BJ (cell line): ENCODE measurements at regions not wholly inside any gene's neighbourhood (a gene's known extent, or its start where the extent isn't known, plus 50 kb on each side); places are given as distances from the start of the nearest gene placed in this dataset.

ENCODE experiments used
- CTCF ChIA-PET: fragments of 350-600 bp; formaldehyde crosslinking; extraction: SDS; loops from one replicate; lab custom pipeline; 2021; ENCODE audit warnings: antibody characterized with exemption, inconsistent platforms; lab: Yijun Ruan, JAX
- POLR2A ChIA-PET: fragments of 300-600 bp; sonication (Branson Sonifier 250); formaldehyde crosslinking; extraction: SDS; loops from one replicate; lab custom pipeline; 2021; ENCODE audit warnings: antibody characterized with exemption; lab: Charles Lee
- DNase-seq: peaks from one replicate; pipeline ENCODE4 v3.0.0-alpha.2; 2011; ENCODE audit warnings: low read depth
- H3K27me3 ChIP-seq: 2 replicates; pipeline ENCODE4 v1.6.0; 2011; ENCODE audit warnings: low read length; ENCODE audit not compliant: control insufficient read depth, insufficient read depth
- H3K36me3 ChIP-seq: 2 replicates; pipeline ENCODE4 v1.5.1; 2011; ENCODE audit warnings: low read length; ENCODE audit not compliant: control insufficient read depth, insufficient read depth
- H3K4me3 ChIP-seq: 2 replicates; pipeline ENCODE4 v1.5.1; 2011; ENCODE audit warnings: low read depth, mild to moderate bottlenecking, control low read depth, low read length
- TF ChIP-seq, protein P1 (sequence below): IDR thresholded peaks from 2 replicates; pipeline ENCODE4 v1.5.1; 2011; ENCODE audit warnings: low read depth, mild to moderate bottlenecking, control low read depth, inconsistent platforms, low read length, moderate library complexity; ENCODE audit not compliant: insufficient read depth

DNA sequence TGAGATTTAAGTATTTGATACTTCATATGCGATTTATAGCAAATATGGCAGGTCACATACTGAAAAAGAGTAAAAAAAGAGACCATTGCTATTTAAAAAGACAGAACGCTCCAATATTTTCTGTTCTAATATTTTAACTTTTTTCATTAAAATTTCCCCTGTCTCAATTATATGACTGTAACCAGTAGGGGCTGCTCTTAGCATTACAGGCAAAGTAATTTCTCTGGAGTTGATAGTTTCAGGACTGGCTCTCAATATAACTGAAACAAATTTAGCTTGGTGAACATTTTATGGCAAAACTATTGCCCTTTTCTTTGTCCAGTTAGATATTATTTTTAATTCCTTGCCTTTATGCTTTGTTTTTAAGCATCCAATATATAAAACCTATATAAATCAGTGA lies 286.3 kb upstream of the ROBO2 start:
- ChIA-PET CTCF (no interaction called here), POLR2A (no interaction called here)
- Histone ChIP-seq H3K36me3 (no peaks in the 10 kb centered on the region), H3K27me3 (no peaks in the 10 kb centered on the region), H3K4me3 (no peak overlapping the region)
- no peak for DNase-seq
- TF ChIP-seq, protein P1, sequence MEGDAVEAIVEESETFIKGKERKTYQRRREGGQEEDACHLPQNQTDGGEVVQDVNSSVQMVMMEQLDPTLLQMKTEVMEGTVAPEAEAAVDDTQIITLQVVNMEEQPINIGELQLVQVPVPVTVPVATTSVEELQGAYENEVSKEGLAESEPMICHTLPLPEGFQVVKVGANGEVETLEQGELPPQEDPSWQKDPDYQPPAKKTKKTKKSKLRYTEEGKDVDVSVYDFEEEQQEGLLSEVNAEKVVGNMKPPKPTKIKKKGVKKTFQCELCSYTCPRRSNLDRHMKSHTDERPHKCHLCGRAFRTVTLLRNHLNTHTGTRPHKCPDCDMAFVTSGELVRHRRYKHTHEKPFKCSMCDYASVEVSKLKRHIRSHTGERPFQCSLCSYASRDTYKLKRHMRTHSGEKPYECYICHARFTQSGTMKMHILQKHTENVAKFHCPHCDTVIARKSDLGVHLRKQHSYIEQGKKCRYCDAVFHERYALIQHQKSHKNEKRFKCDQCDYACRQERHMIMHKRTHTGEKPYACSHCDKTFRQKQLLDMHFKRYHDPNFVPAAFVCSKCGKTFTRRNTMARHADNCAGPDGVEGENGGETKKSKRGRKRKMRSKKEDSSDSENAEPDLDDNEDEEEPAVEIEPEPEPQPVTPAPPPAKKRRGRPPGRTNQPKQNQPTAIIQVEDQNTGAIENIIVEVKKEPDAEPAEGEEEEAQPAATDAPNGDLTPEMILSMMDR, result no peak

DNA sequence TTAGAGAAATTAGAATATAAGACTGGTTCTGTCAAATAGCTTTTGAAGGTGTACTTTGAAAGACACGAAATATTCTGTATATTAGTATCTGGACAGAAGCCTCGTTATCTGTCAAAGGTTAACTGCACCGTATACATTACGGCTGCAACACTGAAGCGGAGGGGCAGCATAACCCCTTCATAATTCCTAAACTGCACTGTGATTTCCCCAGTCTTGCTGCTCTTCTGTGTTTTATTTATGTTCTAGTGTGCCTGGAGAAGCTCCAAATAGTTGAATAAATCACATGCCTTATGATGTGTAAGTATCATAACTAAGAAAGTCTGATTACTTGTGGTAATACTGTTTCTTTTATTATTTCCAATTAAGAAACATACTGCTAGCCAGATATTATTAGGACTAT lies 285.7 kb upstream of the ROBO2 start:
- TF ChIP-seq, protein P1, result no peak
- no peaks in the 10 kb centered on the region for H3K27me3 ChIP-seq
- no peak for DNase-seq
- ChIA-PET POLR2A (no interaction called here), CTCF (no interaction called here)
- H3K36me3 ChIP-seq, result no peaks in the 10 kb centered on the region
- H3K4me3 ChIP-seq, result no peak overlapping the region

GRCh38 chr3:76756577-76756976 lies 283.3 kb upstream of the ROBO2 start:
- TF ChIP-seq, protein P1, result no peak
- no peak for DNase-seq
- Histone ChIP-seq H3K36me3 (no peaks in the 10 kb centered on the region), H3K4me3 (no peak overlapping the region), H3K27me3 (no peaks in the 10 kb centered on the region)
- ChIA-PET POLR2A (no interaction called here), CTCF (no interaction called here)

- Histone ChIP-seq H3K27me3 (no peaks in the 10 kb centered on the region), H3K4me3 (no peak overlapping the region), H3K36me3 (no peaks in the 10 kb centered on the region)
- TF ChIP-seq, protein P1, result no peak
- POLR2A ChIA-PET, result no interaction called here
- CTCF ChIA-PET, result no interaction called here
- DNase-seq, result no peak
Observed at GRCh38 chr3:76760336-76760735, 279.6 kb upstream of the ROBO2 start.

DNA sequence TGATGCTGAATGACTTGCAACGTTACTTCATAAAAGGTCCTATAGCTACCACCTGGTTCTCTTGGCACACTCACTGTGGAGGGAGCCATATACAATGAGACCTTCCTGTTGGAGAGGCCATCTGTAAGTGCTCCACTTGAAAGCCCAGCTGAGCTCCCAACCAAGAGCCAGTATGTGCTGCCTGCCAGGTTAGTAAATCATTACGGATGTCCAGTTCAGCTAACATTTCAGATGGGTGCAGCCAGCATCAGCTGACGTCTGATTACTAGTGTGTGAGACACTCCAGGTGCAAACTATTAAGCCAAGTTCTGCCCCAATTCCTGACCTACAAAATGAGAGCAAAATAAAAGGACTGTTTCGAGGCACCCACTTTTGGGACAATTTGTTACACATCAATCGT lies 274.4 kb upstream of the ROBO2 start:
- DNase-seq, result no peak
- TF ChIP-seq, protein P1, result no peak
- POLR2A ChIA-PET, result no interaction called here
- H3K4me3 ChIP-seq, result no peak overlapping the region
- no peaks in the 10 kb centered on the region for H3K27me3 ChIP-seq
- CTCF ChIA-PET, result no interaction called here
- H3K36me3 ChIP-seq, result no peaks in the 10 kb centered on the region
